WTC11 (cell line): ENCODE measurements at regions not wholly inside any gene's neighbourhood (a gene's known extent, or its start where the extent isn't known, plus 50 kb on each side); places are given as distances from the start of the nearest gene placed in this dataset.

ENCODE experiments used
- ATAC-seq: fragments of 200-7000 bp; cut with Tn5 transposase; 2 replicates; pipeline ENCODE4 v1.10.0; 2021; ENCODE audit warnings: mild to moderate bottlenecking, moderate library complexity
- CTCF ChIA-PET: fragments of 300-600 bp; sonication (Branson Sonifier 250); formaldehyde crosslinking; loops from one replicate; lab custom pipeline; 2021; ENCODE audit warnings: antibody characterized with exemption; lab: Charles Lee
- POLR2A ChIA-PET: fragments of 350-600 bp; sonication (Branson Sonifier 250); formaldehyde crosslinking; loops from one replicate; lab custom pipeline; 2021; ENCODE audit warnings: antibody characterized with exemption; lab: Charles Lee
- DNase-seq: peaks from one replicate; pipeline ENCODE4 v3.0.0; 2021; ENCODE audit warnings: low spot score
- H3K27ac Mint-ChIP-seq: 2 replicates; pipeline ENCODE4 v1.8.0; 2021; ENCODE audit warnings: mixed read lengths
- H3K27me3 Mint-ChIP-seq: 2 replicates; pipeline ENCODE4 v1.8.0; 2021; ENCODE audit warnings: low read depth, mild to moderate bottlenecking, moderate library complexity, mixed read lengths
- H3K36me3 Mint-ChIP-seq: 2 replicates; pipeline ENCODE4 v1.8.0; 2021; ENCODE audit warnings: mixed read lengths
- H3K4me1 Mint-ChIP-seq: 2 replicates; pipeline ENCODE4 v1.8.0; 2022; ENCODE audit warnings: mixed read lengths
- H3K4me3 Mint-ChIP-seq: 2 replicates; pipeline ENCODE4 v1.8.0; 2021; ENCODE audit warnings: mild to moderate bottlenecking, moderate library complexity, mixed read lengths
- H3K9me3 Mint-ChIP-seq: 2 replicates; pipeline ENCODE4 v1.8.0; 2021; ENCODE audit warnings: mixed read lengths
- ATF1 ChIP-seq: sonication (generic); formaldehyde crosslinking; IDR thresholded peaks from 2 replicates; pipeline ENCODE4 v1.8.1; 2023; ENCODE audit warnings: mild to moderate bottlenecking, moderate library complexity, missing genetic modification reagents
- ATF2 ChIP-seq: sonication (generic); formaldehyde crosslinking; IDR thresholded peaks from 2 replicates; pipeline ENCODE4 v1.8.1; 2022; ENCODE audit warnings: low read depth, missing genetic modification reagents, borderline replicate concordance
- ATF3 ChIP-seq: sonication (generic); formaldehyde crosslinking; conservative IDR thresholded peaks from 2 replicates; pipeline ENCODE4 v1.8.1; 2022; ENCODE audit warnings: mild to moderate bottlenecking, missing genetic modification reagents
- ATF6 ChIP-seq: sonication (generic); formaldehyde crosslinking; IDR thresholded peaks from 2 replicates; pipeline ENCODE4 v1.8.1; 2023; ENCODE audit warnings: mild to moderate bottlenecking, missing genetic modification reagents
- CTCF ChIP-seq: fragments of 200-600 bp; IDR thresholded peaks from 2 replicates; pipeline ENCODE4 v1.8.0; 2022; ENCODE audit warnings: antibody characterized with exemption
- E2F5 ChIP-seq: sonication (generic); formaldehyde crosslinking; IDR thresholded peaks from 2 replicates; pipeline ENCODE4 v1.8.1; 2022; ENCODE audit warnings: mild to moderate bottlenecking, moderate library complexity, missing genetic modification reagents
- ETV6 ChIP-seq: sonication (generic); formaldehyde crosslinking; IDR thresholded peaks from 2 replicates; pipeline ENCODE4 v1.8.1; 2022; ENCODE audit warnings: mild to moderate bottlenecking, missing genetic modification reagents
- FOXJ3 ChIP-seq: sonication (generic); formaldehyde crosslinking; IDR thresholded peaks from 2 replicates; pipeline ENCODE4 v1.9.0; 2021; ENCODE audit warnings: missing genetic modification reagents, mild to moderate bottlenecking, borderline replicate concordance
- FOXK1 ChIP-seq: sonication (generic); formaldehyde crosslinking; IDR thresholded peaks from 2 replicates; pipeline ENCODE4 v1.8.0; 2022; ENCODE audit warnings: mild to moderate bottlenecking, moderate library complexity, missing genetic modification reagents
- GRHL2 ChIP-seq: fragments of 250-450 bp; sonication (Bioruptor Pico); IDR thresholded peaks from 2 replicates; pipeline ENCODE4 v1.8.0; 2022; ENCODE audit warnings: mild to moderate bottlenecking, moderate library complexity; ENCODE audit not compliant: insufficient replicate concordance, severe bottlenecking
- GTF2I ChIP-seq: fragments of 250-450 bp; sonication (Bioruptor Pico); conservative IDR thresholded peaks from 2 replicates; pipeline ENCODE4 v1.4.0; 2021; ENCODE audit warnings: mild to moderate bottlenecking
- MLX ChIP-seq: sonication (generic); formaldehyde crosslinking; IDR thresholded peaks from 2 replicates; pipeline ENCODE4 v1.8.1; 2023; ENCODE audit warnings: mild to moderate bottlenecking, missing genetic modification reagents, moderate library complexity
- RORB ChIP-seq: fragments of 250-450 bp; sonication (Bioruptor Pico); IDR thresholded peaks from 2 replicates; pipeline ENCODE4 v1.9.0; 2021; ENCODE audit warnings: mild to moderate bottlenecking
- TCF7 ChIP-seq: sonication (generic); formaldehyde crosslinking; IDR thresholded peaks from 2 replicates; pipeline ENCODE4 v1.8.0; 2022; ENCODE audit warnings: mild to moderate bottlenecking, low read depth, missing genetic modification reagents, moderate library complexity
- TEAD4 ChIP-seq: sonication (generic); formaldehyde crosslinking; IDR thresholded peaks from 2 replicates; pipeline ENCODE4 v1.8.0; 2022; ENCODE audit warnings: mild to moderate bottlenecking, missing genetic modification reagents
- TP53 ChIP-seq: sonication (generic); formaldehyde crosslinking; IDR thresholded peaks from 2 replicates; pipeline ENCODE4 v1.8.1; 2023; ENCODE audit warnings: mild to moderate bottlenecking, missing genetic modification reagents
- ZNF121 ChIP-seq: sonication (generic); formaldehyde crosslinking; IDR thresholded peaks from 2 replicates; pipeline ENCODE4 v1.8.0; 2023; ENCODE audit warnings: missing genetic modification reagents
- ZNF138 ChIP-seq: sonication (generic); formaldehyde crosslinking; conservative IDR thresholded peaks from 2 replicates; pipeline ENCODE4 v1.8.1; 2022; ENCODE audit warnings: mild to moderate bottlenecking, moderate library complexity, missing genetic modification reagents
- ZNF317 ChIP-seq: sonication (generic); formaldehyde crosslinking; IDR thresholded peaks from 2 replicates; pipeline ENCODE4 v1.8.1; 2023; ENCODE audit warnings: low read depth, mild to moderate bottlenecking, moderate library complexity, missing genetic modification reagents, borderline replicate concordance
- ZNF512 ChIP-seq: sonication (generic); formaldehyde crosslinking; IDR thresholded peaks from 2 replicates; pipeline ENCODE4 v1.8.1; 2022; ENCODE audit warnings: missing genetic modification reagents, borderline replicate concordance

GRCh38 chr11:28963187-28963586 is 855.0 kb downstream of the METTL15 start:
- H3K4me1 Mint-ChIP-seq, result peaks cover 4% of the 10 kb centered on the region
- peaks cover 14% of the 10 kb centered on the region for H3K27me3 Mint-ChIP-seq
- POLR2A ChIA-PET, result no interaction called here
- DNase-seq, result no peak
- no peak overlapping the region for H3K27ac Mint-ChIP-seq
- TF ChIP-seq ATF1 (no peak), ATF3 (CRISPR knock-in tag) (no peak), ZNF121 (CRISPR knock-in tag) (no peak), E2F5 (CRISPR knock-in tag) (no peak), GRHL2 (CRISPR knock-in tag) (no peak), ZNF317 (no peak), MLX (CRISPR knock-in tag) (no peak), TCF7 (no peak), TEAD4 (CRISPR knock-in tag) (no peak), FOXK1 (CRISPR knock-in tag) (no peak), RORB (CRISPR knock-in tag) (no peak)
- TF ChIP-seq, all 79 proteins: peak for 0
- CTCF ChIA-PET, result interaction anchor here (1.5 kb wide), 1 partner anchor 57 kb away, joined by 4 read pairs; no protein-coding TSS in a partner anchor
- H3K36me3 Mint-ChIP-seq, result no peaks in the 10 kb centered on the region
- no peak for ATAC-seq
- H3K4me3 Mint-ChIP-seq, result no peak overlapping the region
- peaks cover 5% of the 10 kb centered on the region; the same call in 1 of the 2 replicates for H3K9me3 Mint-ChIP-seq

GRCh38 chr11:28962502-28962901 is 854.3 kb downstream of the METTL15 start:
- CTCF ChIA-PET, result interaction anchor here (1.5 kb wide), 1 partner anchor 58 kb away, joined by 4 read pairs; no protein-coding TSS in a partner anchor
- Mint-ChIP-seq H3K9me3 (peaks cover 5% of the 10 kb centered on the region; the same call in 1 of the 2 replicates), H3K27ac (no peak overlapping the region), H3K4me1 (peaks cover 4% of the 10 kb centered on the region), H3K27me3 (peaks cover 8% of the 10 kb centered on the region), H3K4me3 (no peak overlapping the region), H3K36me3 (no peaks in the 10 kb centered on the region)
- ATAC-seq (no peak), DNase-seq (no peak)
- POLR2A ChIA-PET, result no interaction called here
- TF ChIP-seq FOXJ3 (CRISPR knock-in tag) (no peak), ATF6 (CRISPR knock-in tag) (no peak), ATF2 (CRISPR knock-in tag) (no peak), TP53 (no peak), GTF2I (no peak), ETV6 (CRISPR knock-in tag) (no peak), E2F5 (CRISPR knock-in tag) (no peak), CTCF (no peak), MLX (CRISPR knock-in tag) (no peak), ZNF138 (CRISPR knock-in tag) (no peak), ZNF512 (CRISPR knock-in tag) (no peak), TEAD4 (CRISPR knock-in tag) (no peak)
